ENCODE measurements at regions not wholly inside any gene's neighbourhood (a gene's known extent, or its start where the extent isn't known, plus 50 kb on each side); places are given as distances from the start of the nearest gene placed in this dataset.
"Not testable (repeated sequence)": the region's sequence is repeated elsewhere in the genome, so short reads cannot be mapped to it uniquely, and the experiment has no call there.

- DNase-seq (ENCODE audit: low read depth): no peak
- TF ChIP-seq CTCF (IDR thresholded peaks at IDR 0.05; ENCODE audit: insufficient read depth, low read depth, low read length): no peak
- no peak overlapping the region for H3K4me3 ChIP-seq (ENCODE audit: low read depth, low read length)
Measured at GRCh38 chr7:32223721-32224120, 153.5 kb upstream of the PDE1C start.

DNA sequence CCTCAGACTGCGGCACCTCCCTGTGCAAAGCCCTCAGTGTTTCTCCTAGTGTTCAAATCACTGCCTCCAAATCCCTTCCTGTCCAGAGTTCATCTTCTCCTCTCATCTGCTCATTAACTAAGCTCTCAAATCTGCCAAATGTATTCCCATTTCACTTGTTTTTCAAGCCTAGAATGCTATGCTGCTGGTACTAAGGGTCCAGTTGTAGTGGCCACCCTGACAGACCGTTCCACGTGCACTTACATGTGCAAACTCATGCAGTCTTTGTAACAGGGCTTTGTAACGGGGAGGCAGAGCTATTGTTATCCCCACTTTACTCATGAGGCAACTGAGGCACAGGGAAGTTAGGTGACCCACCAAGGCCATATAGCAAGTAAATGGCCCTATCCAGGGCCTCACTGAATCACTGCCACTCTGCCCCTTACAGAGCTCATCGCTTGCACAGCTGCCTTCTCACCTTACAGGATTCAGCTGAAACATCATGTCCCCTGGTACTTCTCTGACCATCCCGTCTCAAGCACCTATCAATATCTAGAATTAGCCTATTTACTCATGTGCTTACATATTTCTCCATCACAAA, 153.0 kb upstream of the PDE1C start:
- TF ChIP-seq CTCF (IDR thresholded peaks at IDR 0.05; ENCODE audit: insufficient read depth, low read depth, low read length): no peak
- no peak overlapping the region for H3K4me3 ChIP-seq (ENCODE audit: low read depth, low read length)
- DNase-seq (ENCODE audit: low read depth): no peak

DNA sequence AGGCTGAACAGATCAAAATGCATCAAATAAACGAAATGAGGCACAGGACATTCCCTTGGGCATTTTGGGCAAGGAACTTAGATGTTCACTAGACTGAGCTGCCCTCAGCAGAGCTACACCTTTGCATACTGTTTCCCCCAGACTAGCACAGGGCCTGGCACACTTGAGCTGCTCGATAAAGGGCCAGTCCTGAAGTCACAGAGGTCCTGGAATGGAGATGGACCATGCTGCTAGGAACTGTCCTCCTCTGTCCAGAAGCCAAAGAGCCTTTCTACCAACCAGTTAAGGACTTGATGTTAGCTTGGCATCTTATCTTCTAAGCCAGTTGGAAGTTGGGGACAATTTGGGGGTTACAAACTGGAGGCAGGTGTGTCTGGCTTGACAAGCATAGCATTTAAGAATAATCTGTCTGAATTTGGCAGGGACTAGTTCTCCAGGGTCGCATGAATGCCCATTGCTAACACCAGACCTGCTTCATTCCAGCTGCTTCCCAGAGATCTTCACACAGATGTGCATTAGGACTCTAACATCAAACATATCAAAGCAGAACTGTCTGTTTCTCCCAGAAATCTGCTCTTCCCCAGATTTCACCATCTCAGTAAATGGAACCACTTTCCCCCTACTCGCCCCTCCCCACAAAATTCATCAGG, 152.2 kb upstream of the PDE1C start:
- TF ChIP-seq CTCF (IDR thresholded peaks at IDR 0.05; ENCODE audit: insufficient read depth, low read depth, low read length): no peak
- no peak overlapping the region for H3K4me3 ChIP-seq (ENCODE audit: low read depth, low read length)
- no peak for DNase-seq (ENCODE audit: low read depth)

- TF ChIP-seq CTCF (IDR thresholded peaks at IDR 0.05; ENCODE audit: insufficient read depth, low read depth, low read length): no peak
- no peak overlapping the region for H3K4me3 ChIP-seq (ENCODE audit: low read depth, low read length)
- no peak for DNase-seq (ENCODE audit: low read depth)
Measured at GRCh38 chr7:32221736-32222135, 151.5 kb upstream of the PDE1C start.

DNA sequence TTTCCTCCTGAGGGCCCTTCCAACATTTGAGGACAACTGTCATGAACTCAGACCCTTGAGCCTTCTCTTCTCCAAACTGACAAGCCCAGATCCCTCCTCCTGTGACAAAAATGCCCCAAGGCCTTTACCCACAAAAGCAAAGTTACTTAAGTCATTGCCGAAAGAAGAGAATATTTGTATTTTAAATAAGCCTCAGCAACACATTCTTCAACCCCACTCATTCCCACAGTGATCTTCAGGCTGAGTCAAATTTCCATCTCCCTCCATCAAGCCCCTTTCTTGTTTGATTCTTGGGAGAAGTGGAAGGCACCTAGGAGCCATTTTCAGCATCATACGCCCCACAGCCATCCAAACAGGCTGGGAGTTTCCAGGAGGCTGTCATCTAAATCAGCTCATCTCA, 150.8 kb upstream of the PDE1C start:
- DNase-seq (ENCODE audit: low read depth): no peak
- H3K4me3 ChIP-seq (ENCODE audit: low read depth, low read length): no peak overlapping the region
- TF ChIP-seq CTCF (IDR thresholded peaks at IDR 0.05; ENCODE audit: insufficient read depth, low read depth, low read length): no peak

GRCh38 chr7:32219831-32220230, 149.6 kb upstream of the PDE1C start:
- not testable (repeated sequence) for DNase-seq (ENCODE audit: low read depth); H3K4me3 ChIP-seq (ENCODE audit: low read depth, low read length)

- no peak overlapping the region for H3K4me3 ChIP-seq (ENCODE audit: low read depth, low read length)
- DNase-seq (ENCODE audit: low read depth): no peak
- TF ChIP-seq CTCF (IDR thresholded peaks at IDR 0.05; ENCODE audit: insufficient read depth, low read depth, low read length): no peak
Measured at GRCh38 chr7:32219416-32219815, 149.2 kb upstream of the PDE1C start.
